H9 (cell line): ENCODE measurements at regions not wholly inside any gene's neighbourhood (a gene's known extent, or its start where the extent isn't known, plus 50 kb on each side); places are given as distances from the start of the nearest gene placed in this dataset.

ENCODE experiments used
- DNase-seq: peaks from one replicate; pipeline ENCODE4 v3.0.0-alpha.2; 2017
- H2AFZ ChIP-seq: one replicate; pipeline ENCODE4 v1.6.1; 2013; ENCODE audit warnings: mild to moderate bottlenecking, low read length, control low read depth, moderate library complexity
- H2AK5ac ChIP-seq: 2 replicates; pipeline ENCODE4 v1.6.1; 2013; ENCODE audit warnings: low read length, control low read depth, mixed read lengths; ENCODE audit not compliant: insufficient read length
- H2BK120ac ChIP-seq: one replicate; pipeline ENCODE4 v1.6.1; 2013; ENCODE audit warnings: low read depth, mild to moderate bottlenecking, low read length, control low read depth, inconsistent platforms; ENCODE audit not compliant: poor library complexity, severe bottlenecking
- H2BK12ac ChIP-seq: 2 replicates; pipeline ENCODE4 v1.6.1; 2013; ENCODE audit warnings: low read length, control low read depth, mixed read lengths, low read depth; ENCODE audit not compliant: insufficient read length
- H2BK15ac ChIP-seq: 2 replicates; pipeline ENCODE4 v1.6.1; 2013; ENCODE audit warnings: low read depth, low read length, control low read depth
- H2BK20ac ChIP-seq: one replicate; pipeline ENCODE4 v1.6.1; 2013; ENCODE audit warnings: low read depth, mild to moderate bottlenecking, low read length, control low read depth, inconsistent platforms; ENCODE audit not compliant: poor library complexity, severe bottlenecking
- H2BK5ac ChIP-seq: 2 replicates; pipeline ENCODE4 v1.6.1; 2013; ENCODE audit warnings: low read length, control low read depth, mixed read lengths; ENCODE audit not compliant: insufficient read length
- H3K14ac ChIP-seq: 2 replicates; pipeline ENCODE4 v1.6.1; 2013; ENCODE audit warnings: low read length, control low read depth; ENCODE audit not compliant: insufficient read depth
- H3K18ac ChIP-seq: 2 replicates; pipeline ENCODE4 v1.6.1; 2013; ENCODE audit warnings: low read depth, mild to moderate bottlenecking, mixed read lengths, low read length, control low read depth; ENCODE audit not compliant: insufficient read length
- H3K23ac ChIP-seq: 2 replicates; pipeline ENCODE4 v1.6.1; 2013; ENCODE audit warnings: low read length, control low read depth, mixed read lengths, low read depth; ENCODE audit not compliant: insufficient read length
- H3K23me2 ChIP-seq: 2 replicates; pipeline ENCODE4 v1.6.1; 2013; ENCODE audit warnings: low read depth, mild to moderate bottlenecking, mixed read lengths, low read length, control low read depth; ENCODE audit not compliant: insufficient read length, poor library complexity, severe bottlenecking
- H3K27ac ChIP-seq: 2 replicates; pipeline ENCODE4 v1.5.1; 2013; ENCODE audit warnings: low read length, control low read depth, mixed read lengths, low read depth; ENCODE audit not compliant: insufficient read length
- H3K27me3 ChIP-seq: 2 replicates; pipeline ENCODE4 v1.6.1; 2013; ENCODE audit warnings: low read length, control low read depth, inconsistent platforms; ENCODE audit not compliant: insufficient read depth
- H3K4ac ChIP-seq: 2 replicates; pipeline ENCODE4 v1.6.1; 2013; ENCODE audit warnings: low read depth, mild to moderate bottlenecking, control low read depth, inconsistent platforms, low read length, moderate library complexity
- H3K4me1 ChIP-seq: 2 replicates; pipeline ENCODE4 v1.6.1; 2013; ENCODE audit warnings: low read length, control low read depth, inconsistent platforms; ENCODE audit not compliant: insufficient read depth
- H3K4me2 ChIP-seq: 2 replicates; pipeline ENCODE4 v1.6.1; 2013; ENCODE audit warnings: low read length, control low read depth, mixed read lengths; ENCODE audit not compliant: insufficient read length, insufficient read depth
- H3K56ac ChIP-seq: 2 replicates; pipeline ENCODE4 v1.6.1; 2013; ENCODE audit warnings: low read depth, mild to moderate bottlenecking, mixed read lengths, low read length, control low read depth; ENCODE audit not compliant: insufficient read length
- H3K79me1 ChIP-seq: 2 replicates; pipeline ENCODE4 v1.6.1; 2013; ENCODE audit warnings: low read depth, mild to moderate bottlenecking, moderate library complexity, low read length, control low read depth, inconsistent platforms; ENCODE audit not compliant: insufficient read depth, poor library complexity, severe bottlenecking
- H3K79me2 ChIP-seq: 2 replicates; pipeline ENCODE4 v1.6.1; 2013; ENCODE audit warnings: low read length, control low read depth, inconsistent platforms; ENCODE audit not compliant: insufficient read depth
- H3K9ac ChIP-seq: 2 replicates; pipeline ENCODE4 v1.6.1; 2013; ENCODE audit warnings: low read length, control low read depth, mixed read lengths; ENCODE audit not compliant: insufficient read length; ENCODE audit errors: extremely low read depth
- H3K9me3 ChIP-seq: one replicate; pipeline ENCODE4 v1.6.1; 2013; ENCODE audit warnings: low read depth, low read length, inconsistent platforms; ENCODE audit not compliant: control insufficient read depth
- H3T11ph ChIP-seq: one replicate; pipeline ENCODE4 v1.6.1; 2013; ENCODE audit warnings: mild to moderate bottlenecking, low read length, control low read depth, inconsistent platforms
- H4K20me1 ChIP-seq: one replicate; pipeline ENCODE4 v1.6.1; 2013; ENCODE audit not compliant: control insufficient read depth, insufficient read length, insufficient read depth
- H4K5ac ChIP-seq: 2 replicates; pipeline ENCODE4 v1.6.1; 2013; ENCODE audit warnings: low read depth, mild to moderate bottlenecking, mixed read lengths, low read length, control low read depth; ENCODE audit not compliant: insufficient read length
- H4K8ac ChIP-seq: replicated peaks from 2 replicates; pipeline ENCODE4 v1.6.1; 2013; ENCODE audit warnings: low read length, control low read depth, mixed read lengths, low read depth; ENCODE audit not compliant: insufficient read length
- H4K91ac ChIP-seq: 2 replicates; pipeline ENCODE4 v1.6.1; 2013; ENCODE audit warnings: low read depth, mild to moderate bottlenecking, moderate library complexity, mixed read lengths, low read length, control low read depth; ENCODE audit not compliant: insufficient read length
- H3K27ac Mint-ChIP-seq, 3 experiments: 2 replicates in 2 of 3; 3 replicates in 1 of 3; pipeline ENCODE4 v1.8.0; 2020 to 2021; ENCODE audit warnings: mixed read lengths in 3 of 3, mild to moderate bottlenecking in 1 of 3, moderate library complexity in 1 of 3
- H3K27me3 Mint-ChIP-seq: 2 replicates; pipeline ENCODE4 v1.8.0; 2021; ENCODE audit warnings: low read depth, mild to moderate bottlenecking, moderate library complexity, mixed read lengths
- H3K36me3 Mint-ChIP-seq, 3 experiments: 2 replicates in 2 of 3; 3 replicates in 1 of 3; pipeline ENCODE4 v1.8.0; 2020 to 2021; ENCODE audit warnings: low read depth in 3 of 3, mixed read lengths in 3 of 3; ENCODE audit not compliant: insufficient read depth in 1 of 3
- H3K4me1 Mint-ChIP-seq, 2 experiments: 2 replicates each; pipeline ENCODE4 v1.8.0; 2020; ENCODE audit warnings: mixed read lengths in 2 of 2
- H3K4me3 Mint-ChIP-seq, 2 experiments: 2 replicates in 1 of 2; 3 replicates in 1 of 2; pipeline ENCODE4 v1.8.0; 2020 to 2021; ENCODE audit warnings: mild to moderate bottlenecking in 2 of 2, mixed read lengths in 2 of 2, moderate library complexity in 1 of 2
- H3K9me3 Mint-ChIP-seq, 2 experiments: 2 replicates in 1 of 2; 3 replicates in 1 of 2; pipeline ENCODE4 v1.8.0; 2020; ENCODE audit warnings: mild to moderate bottlenecking in 2 of 2, mixed read lengths in 2 of 2, moderate library complexity in 1 of 2
- WGBS: extraction: QIAGEN DNeasy Blood & Tissue Kit; methylation state at CpG from one replicate; pipeline ENCODE4 v1.1.7; 2013; ENCODE audit warnings: missing lambda C conversion rate, low lambda C conversion rate, mixed read lengths; ENCODE audit not compliant: insufficient read length; ENCODE audit errors: extremely low coverage; 5-methylcytosine and 5-hydroxymethylcytosine counted together
- TF ChIP-seq, protein P1 (sequence below): fragments of 200-600 bp; sonication (generic); conservative IDR thresholded peaks from 3 replicates; pipeline ENCODE4 v1.8.0; 2021; ENCODE audit warnings: antibody characterized with exemption, mild to moderate bottlenecking

DNA sequence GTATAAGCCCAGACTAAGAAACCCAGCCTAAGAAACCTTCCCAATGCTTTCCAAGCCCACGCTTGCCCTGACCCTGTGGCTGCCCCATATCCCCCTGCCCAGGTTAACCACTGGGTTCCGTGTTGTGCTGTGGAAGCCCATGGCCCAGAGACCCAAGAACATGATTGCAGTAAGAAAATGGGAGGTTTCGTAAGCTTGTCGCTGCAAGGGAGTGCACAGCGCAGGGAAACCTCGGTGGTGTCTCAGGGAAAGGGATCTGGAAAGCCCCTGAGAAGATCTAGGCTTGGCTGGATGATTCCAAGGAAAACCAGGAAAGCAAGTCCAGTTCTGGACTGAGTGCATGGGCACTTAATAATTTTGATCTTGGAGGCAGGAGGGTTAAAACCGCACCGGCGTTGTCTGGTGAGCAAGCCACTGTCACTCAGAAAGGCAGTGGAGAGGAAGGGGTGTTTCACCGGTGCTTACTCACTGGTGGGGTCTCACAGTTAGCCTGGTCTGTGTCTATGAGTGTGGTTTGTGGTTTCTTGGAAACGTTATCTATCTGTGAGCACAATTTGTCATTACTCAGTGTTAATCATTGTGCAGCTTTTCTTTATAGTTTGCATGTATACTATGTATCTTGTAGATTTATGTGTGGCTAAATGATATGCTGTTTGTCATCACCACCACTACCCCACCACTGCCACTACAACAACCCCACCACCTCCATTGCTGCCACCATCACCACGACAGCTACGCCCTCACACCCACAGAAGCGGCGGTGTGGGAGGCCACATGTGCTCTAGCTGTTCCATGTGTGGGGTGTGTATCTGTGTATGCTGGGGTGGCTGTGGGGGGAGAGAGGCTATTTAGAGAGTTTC is 53.3 kb upstream of the PRDM11 start:
- no peak overlapping the region for H3K4me2 ChIP-seq
- DNase-seq: peak; percentile 18
- peak overlapping the region; percentile 33 for H3K18ac ChIP-seq
- no peaks in the 10 kb centered on the region for H3K27me3 ChIP-seq
- no peak overlapping the region for H2AFZ ChIP-seq
- H2BK20ac ChIP-seq: no peak overlapping the region
- WGBS: no CpG with 5 or more reads among the region's 15 CpGs
- no peaks in the 10 kb centered on the region for H3K23me2 ChIP-seq
- H3K4ac ChIP-seq: no peak overlapping the region
- Mint-ChIP-seq H3K27ac (peak overlapping the region in 1 of 3 experiments; percentile 95; a peak in 2 of 7 replicates), H3K4me1 (peaks cover 38 to 47% of the 10 kb centered on the region in 2 experiments), H3K36me3 (no peaks in the 10 kb centered on the region), H3K27me3 (peaks cover 9% of the 10 kb centered on the region), H3K4me3 (peak overlapping the region in 1 of 2 experiments; percentile 23; a peak in 1 of 5 replicates), H3K9me3 (no peaks in the 10 kb centered on the region)
- H2AK5ac ChIP-seq: no peak overlapping the region
- no peaks in the 10 kb centered on the region for H3K79me2 ChIP-seq
- no peak overlapping the region for H2BK5ac ChIP-seq
- H2BK15ac ChIP-seq: no peak overlapping the region
- H4K20me1 ChIP-seq: no peaks in the 10 kb centered on the region
- H4K91ac ChIP-seq: no peak overlapping the region
- peaks cover 2% of the 10 kb centered on the region; the same call in 1 of the 2 replicates for H3K4me1 ChIP-seq
- H3K9ac ChIP-seq: no peak overlapping the region
- H3K56ac ChIP-seq: no peak overlapping the region
- H3K79me1 ChIP-seq: no peaks in the 10 kb centered on the region
- H2BK12ac ChIP-seq: no peak overlapping the region
- no peak overlapping the region for H3T11ph ChIP-seq
- no peak overlapping the region for H3K23ac ChIP-seq
- H3K27ac ChIP-seq: no peak overlapping the region
- H4K5ac ChIP-seq: no peak overlapping the region
- no peaks in the 10 kb centered on the region for H3K9me3 ChIP-seq
- TF ChIP-seq, protein P1, sequence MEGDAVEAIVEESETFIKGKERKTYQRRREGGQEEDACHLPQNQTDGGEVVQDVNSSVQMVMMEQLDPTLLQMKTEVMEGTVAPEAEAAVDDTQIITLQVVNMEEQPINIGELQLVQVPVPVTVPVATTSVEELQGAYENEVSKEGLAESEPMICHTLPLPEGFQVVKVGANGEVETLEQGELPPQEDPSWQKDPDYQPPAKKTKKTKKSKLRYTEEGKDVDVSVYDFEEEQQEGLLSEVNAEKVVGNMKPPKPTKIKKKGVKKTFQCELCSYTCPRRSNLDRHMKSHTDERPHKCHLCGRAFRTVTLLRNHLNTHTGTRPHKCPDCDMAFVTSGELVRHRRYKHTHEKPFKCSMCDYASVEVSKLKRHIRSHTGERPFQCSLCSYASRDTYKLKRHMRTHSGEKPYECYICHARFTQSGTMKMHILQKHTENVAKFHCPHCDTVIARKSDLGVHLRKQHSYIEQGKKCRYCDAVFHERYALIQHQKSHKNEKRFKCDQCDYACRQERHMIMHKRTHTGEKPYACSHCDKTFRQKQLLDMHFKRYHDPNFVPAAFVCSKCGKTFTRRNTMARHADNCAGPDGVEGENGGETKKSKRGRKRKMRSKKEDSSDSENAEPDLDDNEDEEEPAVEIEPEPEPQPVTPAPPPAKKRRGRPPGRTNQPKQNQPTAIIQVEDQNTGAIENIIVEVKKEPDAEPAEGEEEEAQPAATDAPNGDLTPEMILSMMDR: no peak
- 0 out of 2 replicates have a peak overlapping the region, but pooled peaks have one; percentile 24 for H3K14ac ChIP-seq
- H4K8ac ChIP-seq: no peak overlapping the region
- no peak overlapping the region for H2BK120ac ChIP-seq
